Hippocampal formation (tissue), 2 donors: ENCODE measurements at regions not wholly inside any gene's neighbourhood (a gene's known extent, or its start where the extent isn't known, plus 50 kb on each side); places are given as distances from the start of the nearest gene placed in this dataset.

Experiments
- DNase-seq, 2 donors: peaks; one replicate each; lab custom pipeline; 2025; lab: John Stamatoyannopoulos, UW

- DNase-seq: no peak
These were observed 281.9 kb upstream of the ANKRD55 start for GRCh38 chr5:56515011-56515410.

- no peak for DNase-seq
These were observed 281.1 kb upstream of the ANKRD55 start for GRCh38 chr5:56514245-56514644.

GRCh38 chr5:56513141-56513540 is 280.0 kb upstream of the ANKRD55 start:
- no peak for DNase-seq

GRCh38 chr5:56512313-56512996 is 279.3 kb upstream of the ANKRD55 start:
- DNase-seq: no peak

- DNase-seq: no peak
These were observed 278.3 kb upstream of the ANKRD55 start for GRCh38 chr5:56511326-56511841.

- no peak for DNase-seq
These were observed 275.1 kb upstream of the ANKRD55 start for GRCh38 chr5:56508249-56508648.

- no peak for DNase-seq
These were observed 274.3 kb upstream of the ANKRD55 start for GRCh38 chr5:56507351-56507930.

- DNase-seq: no peak
These were observed 273.3 kb upstream of the ANKRD55 start for GRCh38 chr5:56506211-56506965.

GRCh38 chr5:56503929-56504328 is 270.8 kb upstream of the ANKRD55 start:
- DNase-seq: no peak

- no peak for DNase-seq
These were observed 268.8 kb upstream of the ANKRD55 start for GRCh38 chr5:56501781-56502557.

GRCh38 chr5:56499901-56500300 is 266.8 kb upstream of the ANKRD55 start:
- no peak for DNase-seq

- DNase-seq: no peak
These were observed 266.4 kb upstream of the ANKRD55 start for GRCh38 chr5:56499491-56499890.

- no peak for DNase-seq
These were observed 265.7 kb upstream of the ANKRD55 start for GRCh38 chr5:56498759-56499395.

GRCh38 chr5:56496581-56497063 is 263.5 kb upstream of the ANKRD55 start:
- DNase-seq: no peak

- no peak for DNase-seq
These were observed 261.2 kb upstream of the ANKRD55 start for GRCh38 chr5:56494300-56494731.

GRCh38 chr5:56493766-56494165 is 260.6 kb upstream of the ANKRD55 start:
- no peak for DNase-seq

GRCh38 chr5:56493308-56493707 is 260.2 kb upstream of the ANKRD55 start:
- no peak for DNase-seq

GRCh38 chr5:56492812-56493211 is 259.7 kb upstream of the ANKRD55 start:
- no peak for DNase-seq

GRCh38 chr5:56490971-56491468 is 257.9 kb upstream of the ANKRD55 start:
- DNase-seq: no peak

- no peak for DNase-seq
These were observed 256.1 kb upstream of the ANKRD55 start for GRCh38 chr5:56489272-56489671.

- no peak for DNase-seq
These were observed 254.5 kb upstream of the ANKRD55 start for GRCh38 chr5:56487528-56488115.
